ENCODE measurements at regions not wholly inside any gene's neighbourhood (a gene's known extent, or its start where the extent isn't known, plus 50 kb on each side); places are given as distances from the start of the nearest gene placed in this dataset.

GRCh38 chr10:64506963-64507362 is 985.8 kb downstream of the REEP3 start:
- DNase-seq (ENCODE audit: low read depth), result no peak

DNA sequence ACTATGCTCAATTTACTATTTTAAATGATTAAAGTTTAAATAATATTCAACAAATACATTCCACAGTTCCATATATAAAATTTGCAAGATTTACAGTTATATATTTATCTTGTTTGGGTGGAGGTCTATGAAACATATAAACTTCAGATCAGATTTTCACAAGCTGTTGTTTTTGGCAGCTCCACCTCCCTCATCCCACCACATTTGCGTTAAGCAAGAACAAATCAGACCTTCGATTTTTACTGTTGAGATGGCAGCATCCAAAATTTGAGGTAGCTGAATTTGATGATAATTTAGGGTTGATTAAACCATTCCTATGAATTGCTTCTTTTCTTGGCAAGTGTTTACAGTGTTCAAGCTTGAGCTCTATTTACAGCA is 986.4 kb downstream of the REEP3 start:
- DNase-seq (ENCODE audit: low read depth), result no peak

DNA sequence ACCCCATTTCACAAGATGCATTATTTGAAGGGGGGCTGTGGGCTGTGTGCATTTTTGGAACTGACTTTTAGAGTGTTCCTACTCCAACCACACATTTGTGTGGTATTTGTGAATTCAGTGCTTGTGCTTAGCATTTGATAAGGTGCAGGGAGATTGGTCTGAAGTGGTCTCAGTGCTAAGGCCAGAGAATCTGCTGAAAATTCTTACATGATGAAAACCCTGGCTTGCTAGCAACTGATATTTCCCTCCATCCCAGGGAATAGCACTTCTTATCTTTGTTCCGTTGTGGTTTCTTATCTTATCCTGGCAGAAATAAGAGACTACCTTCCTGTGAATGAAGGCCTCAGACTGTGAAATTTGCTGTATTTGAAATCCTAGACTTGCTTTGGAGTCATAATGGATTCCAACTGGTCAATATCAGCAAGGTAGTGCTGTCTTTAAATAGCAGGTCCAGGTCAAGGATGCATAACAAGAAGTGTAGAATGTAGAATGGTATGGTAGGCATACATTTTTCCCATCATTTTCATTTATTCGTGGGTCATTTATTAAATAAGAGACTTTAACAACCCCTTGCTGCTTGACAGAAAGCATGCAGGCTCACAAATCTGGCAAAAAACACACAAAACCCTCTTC is 986.9 kb downstream of the REEP3 start:
- DNase-seq (ENCODE audit: low read depth), result no peak

DNA sequence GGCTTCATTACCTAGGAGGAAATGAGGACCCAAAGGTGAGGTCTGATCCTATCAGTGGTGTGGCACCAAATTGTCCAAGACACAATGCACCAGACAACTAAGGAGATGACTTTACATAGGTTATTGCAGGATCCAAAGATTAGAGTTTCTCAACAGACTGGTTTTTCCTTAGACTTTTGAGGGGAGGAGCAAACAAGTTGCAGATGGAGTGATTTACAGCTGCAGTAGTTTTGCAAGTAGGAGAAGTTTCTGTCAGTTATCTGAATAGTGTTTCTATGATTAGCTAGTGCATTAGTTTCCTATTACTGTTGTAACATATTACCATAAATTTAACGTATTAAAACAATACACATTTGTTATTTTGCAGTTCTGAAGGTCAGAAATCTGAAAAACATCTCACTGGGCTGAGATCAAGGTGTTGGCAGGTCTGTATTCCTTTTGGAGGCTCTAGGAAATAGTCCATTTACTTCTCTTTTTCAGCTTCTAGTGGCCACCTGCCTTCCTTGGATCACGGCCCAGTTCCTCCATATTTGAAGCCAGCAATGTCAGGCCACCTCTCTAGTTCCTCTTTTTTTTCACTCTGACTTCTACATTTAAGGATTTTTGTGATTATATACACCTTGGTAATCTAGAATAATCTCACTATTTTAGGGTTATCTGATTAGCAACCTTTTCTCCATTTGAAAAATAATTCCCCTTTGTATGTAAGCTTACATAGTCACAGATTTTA is 994.9 kb downstream of the REEP3 start:
- DNase-seq (ENCODE audit: low read depth), result no peak

- no peak for DNase-seq (ENCODE audit: low read depth)
Observed at GRCh38 chr10:64518456-64518855, 997.3 kb downstream of the REEP3 start.

DNA sequence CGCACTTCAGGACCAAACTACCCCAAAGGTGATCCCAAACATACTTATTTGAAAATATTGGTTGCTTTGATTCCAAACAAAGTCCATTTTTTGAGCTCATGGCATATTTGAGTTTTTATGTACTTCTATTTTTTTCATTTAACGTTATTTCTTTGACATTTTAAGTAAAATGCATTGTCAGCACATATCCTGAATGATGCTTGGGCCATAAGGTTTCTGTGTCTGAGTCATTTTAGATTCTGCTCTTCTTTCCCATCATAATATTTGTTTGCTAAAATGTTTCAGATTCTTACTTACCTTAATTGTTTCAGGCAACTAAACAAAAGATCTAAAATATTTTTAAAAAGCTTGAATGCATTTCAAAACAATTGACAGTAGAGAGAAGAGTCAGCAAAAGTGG is 998.2 kb downstream of the REEP3 start:
- no peak for DNase-seq (ENCODE audit: low read depth)

- no peak for DNase-seq (ENCODE audit: low read depth)
Observed at GRCh38 chr10:64519831-64520230, 998.6 kb downstream of the REEP3 start.

- no peak for DNase-seq (ENCODE audit: low read depth)
Observed at GRCh38 chr10:64523065-64523759, 1002.0 kb downstream of the REEP3 start.

- no peak for DNase-seq (ENCODE audit: low read depth)
Observed at GRCh38 chr10:64528294-64529002, 1007.2 kb downstream of the REEP3 start.

- no peak for DNase-seq (ENCODE audit: low read depth)
Observed at GRCh38 chr10:64529003-64529350, 1007.8 kb downstream of the REEP3 start.

GRCh38 chr10:64534616-64535015 is 1013.4 kb downstream of the REEP3 start:
- DNase-seq (ENCODE audit: low read depth), result no peak

GRCh38 chr10:64535131-64535867 is 1014.1 kb downstream of the REEP3 start:
- DNase-seq (ENCODE audit: low read depth), result no peak

GRCh38 chr10:64537112-64537511 is 1015.9 kb downstream of the REEP3 start:
- no peak for DNase-seq (ENCODE audit: low read depth)

GRCh38 chr10:64537928-64538327 is 1016.7 kb downstream of the REEP3 start:
- no peak for DNase-seq (ENCODE audit: low read depth)

DNA sequence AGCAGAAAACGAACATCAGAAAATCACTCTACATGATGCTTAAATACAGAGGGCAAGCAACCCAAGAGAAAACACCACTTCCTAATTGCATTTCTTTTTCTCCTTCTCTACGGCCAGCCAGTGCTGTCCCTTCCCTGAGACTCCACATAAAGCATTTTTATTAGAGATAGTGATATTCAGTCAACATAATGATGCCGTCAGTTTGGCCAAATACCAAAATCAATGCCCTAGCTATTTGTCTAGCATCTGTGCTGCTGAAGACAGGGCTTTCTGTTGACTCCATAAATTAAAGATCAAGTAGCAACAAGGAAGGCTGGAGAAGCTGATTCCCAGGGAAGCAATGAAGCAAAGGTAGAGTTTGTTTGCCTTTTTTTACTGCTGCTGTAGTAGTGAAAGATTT is 1024.9 kb downstream of the REEP3 start:
- no peak for DNase-seq (ENCODE audit: low read depth)

DNA sequence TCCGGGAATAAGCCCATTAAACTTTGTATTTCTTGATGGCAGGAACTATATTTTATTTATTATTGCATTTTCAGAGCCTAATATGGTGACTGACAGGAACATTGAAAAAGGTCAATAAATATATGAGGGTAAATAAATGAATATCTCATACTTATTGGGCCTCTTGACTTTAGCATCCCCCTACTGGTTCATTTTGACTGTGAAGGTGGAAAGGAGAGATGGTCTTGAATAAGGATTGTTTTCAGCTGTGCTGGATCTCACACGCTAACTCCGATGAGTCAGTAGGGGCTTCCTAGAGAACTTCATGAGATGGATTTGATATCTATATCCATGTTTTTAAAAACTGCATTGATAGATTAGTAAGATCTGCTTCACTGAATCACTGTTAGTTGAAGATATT is 1026.0 kb downstream of the REEP3 start:
- DNase-seq (ENCODE audit: low read depth), result no peak

DNA sequence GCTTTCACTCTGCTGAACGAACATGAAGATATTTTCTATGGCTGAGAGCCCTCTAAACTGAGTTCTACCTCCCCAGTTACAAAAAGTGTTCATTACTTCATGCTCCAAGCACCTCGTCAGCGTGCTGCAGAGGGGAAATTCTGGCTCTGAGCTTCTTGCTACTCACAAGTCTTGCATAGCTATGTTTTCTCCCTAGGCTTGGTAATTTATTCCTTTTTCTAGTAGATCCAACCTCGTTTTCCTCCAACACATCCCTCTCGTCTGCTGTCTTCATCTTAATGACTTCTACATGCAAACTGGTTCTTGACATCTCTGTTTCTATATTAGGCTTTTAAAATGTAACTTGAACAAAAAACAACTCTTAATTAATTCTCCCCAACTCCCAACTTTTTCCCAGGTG is 1034.5 kb downstream of the REEP3 start:
- DNase-seq (ENCODE audit: low read depth), result no peak

GRCh38 chr10:64558094-64558835 is 1037.1 kb downstream of the REEP3 start:
- DNase-seq (ENCODE audit: low read depth), result no peak

- no peak for DNase-seq (ENCODE audit: low read depth)
Observed at GRCh38 chr10:64571056-64571455, 1049.9 kb downstream of the REEP3 start.

DNA sequence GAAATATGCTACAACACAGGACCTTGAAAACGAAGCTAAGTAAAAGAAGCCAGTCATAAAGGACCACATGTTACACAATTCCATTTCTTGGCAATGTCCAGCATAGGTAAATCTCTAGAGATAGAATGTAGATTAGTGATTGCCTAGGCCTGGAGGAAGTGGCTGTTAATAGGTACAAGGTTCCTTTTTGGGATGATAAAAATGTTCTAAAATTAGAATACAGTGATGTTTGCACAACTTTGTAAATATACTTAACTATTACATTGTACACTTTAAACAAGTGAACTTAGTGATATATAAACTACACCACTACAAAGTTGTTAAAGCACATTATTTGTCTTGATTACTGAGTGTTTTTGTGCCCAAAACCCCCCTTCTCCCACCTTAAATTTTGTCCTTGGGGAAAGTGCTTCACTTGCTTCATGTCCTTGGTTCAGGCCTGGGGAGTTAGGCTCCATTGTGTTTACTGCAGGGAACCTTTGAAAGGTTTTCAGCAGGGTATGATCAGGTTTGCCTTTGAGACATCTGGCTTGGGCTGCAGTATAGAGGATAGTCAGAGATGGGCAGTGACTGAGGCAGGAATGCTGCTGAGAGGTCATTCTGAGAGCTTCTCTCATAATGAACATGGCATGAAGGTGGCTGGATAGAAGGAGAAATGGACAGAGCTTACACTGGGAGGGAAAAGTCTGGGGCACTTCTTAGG is 1052.6 kb downstream of the REEP3 start:
- no peak for DNase-seq (ENCODE audit: low read depth)

GRCh38 chr10:64574371-64574770 is 1053.2 kb downstream of the REEP3 start:
- no peak for DNase-seq (ENCODE audit: low read depth)
